ENCODE measurements at regions not wholly inside any gene's neighbourhood (a gene's known extent, or its start where the extent isn't known, plus 50 kb on each side); places are given as distances from the start of the nearest gene placed in this dataset.

DNA sequence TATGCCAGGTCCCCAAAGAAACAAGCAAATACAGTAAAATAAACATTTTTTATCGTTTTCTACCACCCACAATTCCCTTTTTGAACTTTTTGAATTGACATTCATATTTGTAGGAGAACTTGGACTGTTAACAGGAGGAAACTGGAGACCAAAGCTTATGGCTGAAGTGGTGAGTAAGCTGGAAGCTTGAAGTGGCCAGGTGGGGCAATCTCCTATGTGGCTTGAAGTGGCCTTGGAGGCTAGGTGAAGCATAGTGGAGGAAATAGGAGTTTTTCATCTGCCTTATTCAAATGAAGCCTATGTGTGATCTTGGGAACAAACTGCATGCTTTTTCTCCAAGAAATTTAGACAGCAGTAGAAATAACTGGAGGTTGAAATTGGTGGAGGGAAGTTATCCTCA is 962.9 kb upstream of the FANCL start:
- no peak overlapping the region for H3K4me3 ChIP-seq (ENCODE audit: low read depth, low read length, poor library complexity, severe bottlenecking)
- H2AFZ ChIP-seq (ENCODE audit: low read length) = no peak overlapping the region
- no peak overlapping the region for H3K27ac ChIP-seq (ENCODE audit: low read depth, low read length, poor library complexity, severe bottlenecking)
- no peaks in the 10 kb centered on the region for H3K36me3 ChIP-seq (ENCODE audit: insufficient read depth, low read length)
- no peaks in the 10 kb centered on the region for H3K79me2 ChIP-seq (ENCODE audit: insufficient read depth, low read length)
- H3K9me3 ChIP-seq (ENCODE audit: low read length) = no peaks in the 10 kb centered on the region
- no peak overlapping the region for H3K9ac ChIP-seq (ENCODE audit: low read length)
- H3K9me2 ChIP-seq (ENCODE audit: low read depth, low read length) = no peaks in the 10 kb centered on the region
- H4K20me1 ChIP-seq (ENCODE audit: insufficient read depth, low read length) = no peaks in the 10 kb centered on the region
- no peaks in the 10 kb centered on the region for H3K27me3 ChIP-seq (ENCODE audit: insufficient read depth, low read length)
- no peak overlapping the region for H3K4me2 ChIP-seq (ENCODE audit: low read length)
- no peaks in the 10 kb centered on the region for H3K4me1 ChIP-seq (ENCODE audit: insufficient read depth, low read length, severe bottlenecking)
- TF ChIP-seq, protein P1, sequence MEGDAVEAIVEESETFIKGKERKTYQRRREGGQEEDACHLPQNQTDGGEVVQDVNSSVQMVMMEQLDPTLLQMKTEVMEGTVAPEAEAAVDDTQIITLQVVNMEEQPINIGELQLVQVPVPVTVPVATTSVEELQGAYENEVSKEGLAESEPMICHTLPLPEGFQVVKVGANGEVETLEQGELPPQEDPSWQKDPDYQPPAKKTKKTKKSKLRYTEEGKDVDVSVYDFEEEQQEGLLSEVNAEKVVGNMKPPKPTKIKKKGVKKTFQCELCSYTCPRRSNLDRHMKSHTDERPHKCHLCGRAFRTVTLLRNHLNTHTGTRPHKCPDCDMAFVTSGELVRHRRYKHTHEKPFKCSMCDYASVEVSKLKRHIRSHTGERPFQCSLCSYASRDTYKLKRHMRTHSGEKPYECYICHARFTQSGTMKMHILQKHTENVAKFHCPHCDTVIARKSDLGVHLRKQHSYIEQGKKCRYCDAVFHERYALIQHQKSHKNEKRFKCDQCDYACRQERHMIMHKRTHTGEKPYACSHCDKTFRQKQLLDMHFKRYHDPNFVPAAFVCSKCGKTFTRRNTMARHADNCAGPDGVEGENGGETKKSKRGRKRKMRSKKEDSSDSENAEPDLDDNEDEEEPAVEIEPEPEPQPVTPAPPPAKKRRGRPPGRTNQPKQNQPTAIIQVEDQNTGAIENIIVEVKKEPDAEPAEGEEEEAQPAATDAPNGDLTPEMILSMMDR (IDR thresholded peaks at IDR 0.05; ENCODE audit: low read length) = no peak
- H3F3A ChIP-seq (ENCODE audit: insufficient read depth, low read length) = no peaks in the 10 kb centered on the region

DNA sequence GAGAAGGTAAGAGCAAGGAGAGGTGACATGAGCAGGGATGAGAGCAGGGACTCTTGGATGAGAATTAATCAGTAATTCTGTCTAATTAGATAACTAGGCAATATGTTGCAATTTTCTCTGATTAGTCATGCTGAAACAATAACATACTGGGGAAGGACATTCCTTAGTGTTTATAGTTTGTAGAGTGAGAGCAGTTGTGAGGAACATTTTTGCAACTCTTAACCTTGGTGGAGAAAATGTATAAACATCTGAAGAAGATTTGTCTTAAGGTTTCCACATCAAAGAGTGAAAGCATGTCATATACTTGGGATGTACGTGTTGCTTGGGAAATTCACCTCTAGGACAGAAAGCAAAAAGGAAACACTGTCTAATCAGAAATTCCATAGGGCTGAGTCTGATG is 955.4 kb upstream of the FANCL start:
- Histone ChIP-seq H3K4me3 (ENCODE audit: low read depth, low read length, poor library complexity, severe bottlenecking) (no peak overlapping the region), H3F3A (ENCODE audit: insufficient read depth, low read length) (no peaks in the 10 kb centered on the region), H2AFZ (ENCODE audit: low read length) (no peak overlapping the region), H3K27me3 (ENCODE audit: insufficient read depth, low read length) (no peaks in the 10 kb centered on the region), H3K36me3 (ENCODE audit: insufficient read depth, low read length) (no peaks in the 10 kb centered on the region), H3K9me2 (ENCODE audit: low read depth, low read length) (no peaks in the 10 kb centered on the region), H3K79me2 (ENCODE audit: insufficient read depth, low read length) (no peaks in the 10 kb centered on the region), H3K27ac (ENCODE audit: low read depth, low read length, poor library complexity, severe bottlenecking) (no peak overlapping the region), H3K4me2 (ENCODE audit: low read length) (no peak overlapping the region), H3K4me1 (ENCODE audit: insufficient read depth, low read length, severe bottlenecking) (no peaks in the 10 kb centered on the region), H4K20me1 (ENCODE audit: insufficient read depth, low read length) (no peaks in the 10 kb centered on the region), H3K9ac (ENCODE audit: low read length) (no peak overlapping the region), H3K9me3 (ENCODE audit: low read length) (no peaks in the 10 kb centered on the region)
- TF ChIP-seq, protein P1 (IDR thresholded peaks at IDR 0.05; ENCODE audit: low read length) = no peak
- TF ChIP-seq EZH2 (IDR thresholded peaks at IDR 0.05; ENCODE audit: borderline replicate concordance, low read length) = no peak

DNA sequence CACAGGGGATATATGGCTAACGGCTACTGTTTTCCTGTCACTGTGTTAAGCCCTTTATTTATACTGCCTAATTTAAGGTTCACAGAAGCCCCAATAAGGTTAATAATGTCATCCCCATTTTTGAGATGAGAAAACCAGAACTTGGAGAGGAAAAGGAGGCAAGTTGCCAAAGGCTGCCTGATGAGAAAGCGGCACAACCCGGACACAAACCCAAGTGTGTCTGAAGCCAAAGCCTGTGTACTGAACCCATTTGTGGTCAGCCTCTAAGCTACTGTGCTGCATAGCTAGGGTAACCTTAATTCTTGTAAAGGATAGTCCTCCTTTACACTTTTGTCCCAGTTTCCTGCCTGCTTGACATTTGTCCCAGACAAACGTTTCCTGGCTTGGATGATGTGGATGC is 954.7 kb upstream of the FANCL start:
- Histone ChIP-seq H3K27me3 (ENCODE audit: insufficient read depth, low read length) (no peaks in the 10 kb centered on the region), H3K9ac (ENCODE audit: low read length) (no peak overlapping the region), H3K36me3 (ENCODE audit: insufficient read depth, low read length) (no peaks in the 10 kb centered on the region), H3K4me3 (ENCODE audit: low read depth, low read length, poor library complexity, severe bottlenecking) (no peak overlapping the region), H3K27ac (ENCODE audit: low read depth, low read length, poor library complexity, severe bottlenecking) (no peak overlapping the region), H3K4me2 (ENCODE audit: low read length) (no peak overlapping the region), H3K4me1 (ENCODE audit: insufficient read depth, low read length, severe bottlenecking) (no peaks in the 10 kb centered on the region), H3K9me2 (ENCODE audit: low read depth, low read length) (no peaks in the 10 kb centered on the region), H3K79me2 (ENCODE audit: insufficient read depth, low read length) (no peaks in the 10 kb centered on the region), H3K9me3 (ENCODE audit: low read length) (no peaks in the 10 kb centered on the region), H3F3A (ENCODE audit: insufficient read depth, low read length) (no peaks in the 10 kb centered on the region), H2AFZ (ENCODE audit: low read length) (no peak overlapping the region), H4K20me1 (ENCODE audit: insufficient read depth, low read length) (no peaks in the 10 kb centered on the region)
- TF ChIP-seq, protein P1 (IDR thresholded peaks at IDR 0.05; ENCODE audit: low read length) = no peak
- no peak for TF ChIP-seq EZH2 (IDR thresholded peaks at IDR 0.05; ENCODE audit: borderline replicate concordance, low read length)

All from OCI-LY1 (cell line).